ENCODE measurements at regions not wholly inside any gene's neighbourhood (a gene's known extent, or its start where the extent isn't known, plus 50 kb on each side); places are given as distances from the start of the nearest gene placed in this dataset.
A peak's percentile ranks its signal among the peaks of the same experiment; 100 is the strongest.

DNA sequence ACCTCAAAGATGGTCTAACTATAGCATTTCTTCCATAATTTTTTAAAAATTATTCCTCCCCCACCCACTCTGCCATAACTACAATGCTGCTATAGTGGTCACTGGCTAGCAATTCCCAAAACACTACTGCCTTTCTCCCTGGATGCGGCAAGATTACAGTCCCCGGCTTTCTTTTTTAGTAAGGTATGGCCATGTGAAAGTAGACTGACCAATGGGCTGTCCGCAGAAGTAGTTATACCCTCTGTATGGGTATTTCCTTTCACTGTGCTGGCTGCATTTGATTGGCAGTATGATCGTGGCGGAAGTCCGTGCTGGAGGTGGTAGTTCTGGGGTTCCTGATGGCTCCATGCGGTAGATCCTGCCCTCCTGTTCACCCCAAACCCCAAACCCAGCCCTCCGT, 166.0 kb downstream of the FBXO8 start:
- Mint-ChIP-seq H3K9me3 (no peaks in the 10 kb centered on the region), H3K36me3 (peaks cover 5% of the 10 kb centered on the region), H3K27me3 (ENCODE audit: low read depth) (peaks cover 8% of the 10 kb centered on the region), H3K4me3 (no peak overlapping the region), H3K4me1 (peaks cover 45% of the 10 kb centered on the region), H3K27ac (no peak overlapping the region)
- TF ChIP-seq, protein P1, sequence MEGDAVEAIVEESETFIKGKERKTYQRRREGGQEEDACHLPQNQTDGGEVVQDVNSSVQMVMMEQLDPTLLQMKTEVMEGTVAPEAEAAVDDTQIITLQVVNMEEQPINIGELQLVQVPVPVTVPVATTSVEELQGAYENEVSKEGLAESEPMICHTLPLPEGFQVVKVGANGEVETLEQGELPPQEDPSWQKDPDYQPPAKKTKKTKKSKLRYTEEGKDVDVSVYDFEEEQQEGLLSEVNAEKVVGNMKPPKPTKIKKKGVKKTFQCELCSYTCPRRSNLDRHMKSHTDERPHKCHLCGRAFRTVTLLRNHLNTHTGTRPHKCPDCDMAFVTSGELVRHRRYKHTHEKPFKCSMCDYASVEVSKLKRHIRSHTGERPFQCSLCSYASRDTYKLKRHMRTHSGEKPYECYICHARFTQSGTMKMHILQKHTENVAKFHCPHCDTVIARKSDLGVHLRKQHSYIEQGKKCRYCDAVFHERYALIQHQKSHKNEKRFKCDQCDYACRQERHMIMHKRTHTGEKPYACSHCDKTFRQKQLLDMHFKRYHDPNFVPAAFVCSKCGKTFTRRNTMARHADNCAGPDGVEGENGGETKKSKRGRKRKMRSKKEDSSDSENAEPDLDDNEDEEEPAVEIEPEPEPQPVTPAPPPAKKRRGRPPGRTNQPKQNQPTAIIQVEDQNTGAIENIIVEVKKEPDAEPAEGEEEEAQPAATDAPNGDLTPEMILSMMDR (IDR thresholded peaks at IDR 0.05; ENCODE audit: unreplicated experiment), result no peak
- DNase-seq (ENCODE audit: low spot score in 2 of 2, unreplicated experiment in 2 of 2), result no peak

DNA sequence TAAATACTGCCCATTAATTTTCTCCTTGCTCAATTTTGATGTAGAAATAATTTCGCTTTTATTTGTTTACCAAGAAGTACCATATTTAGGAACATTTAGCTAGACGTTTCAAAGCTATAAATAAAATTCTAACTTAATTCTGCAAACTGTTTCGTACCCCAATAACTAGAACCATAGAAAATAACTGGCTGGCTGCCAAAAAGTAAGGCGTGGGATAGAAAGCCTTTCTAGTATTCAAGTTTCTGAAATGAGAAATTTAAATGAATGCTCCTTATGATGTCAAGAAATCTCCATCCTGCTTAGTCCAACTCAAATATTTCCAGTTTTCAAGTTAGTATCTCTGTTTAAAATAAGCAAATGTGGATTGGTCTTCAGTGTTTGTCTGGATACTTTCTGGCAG, 167.4 kb downstream of the FBXO8 start:
- Mint-ChIP-seq H3K27ac (no peak overlapping the region), H3K4me1 (peaks cover 51% of the 10 kb centered on the region), H3K36me3 (peaks cover 5% of the 10 kb centered on the region), H3K4me3 (no peak overlapping the region), H3K27me3 (ENCODE audit: low read depth) (peaks cover 5% of the 10 kb centered on the region), H3K9me3 (no peaks in the 10 kb centered on the region)
- DNase-seq (ENCODE audit: low spot score in 2 of 2, unreplicated experiment in 2 of 2), result no peak
- TF ChIP-seq, protein P1 (IDR thresholded peaks at IDR 0.05; ENCODE audit: unreplicated experiment), result no peak

DNA sequence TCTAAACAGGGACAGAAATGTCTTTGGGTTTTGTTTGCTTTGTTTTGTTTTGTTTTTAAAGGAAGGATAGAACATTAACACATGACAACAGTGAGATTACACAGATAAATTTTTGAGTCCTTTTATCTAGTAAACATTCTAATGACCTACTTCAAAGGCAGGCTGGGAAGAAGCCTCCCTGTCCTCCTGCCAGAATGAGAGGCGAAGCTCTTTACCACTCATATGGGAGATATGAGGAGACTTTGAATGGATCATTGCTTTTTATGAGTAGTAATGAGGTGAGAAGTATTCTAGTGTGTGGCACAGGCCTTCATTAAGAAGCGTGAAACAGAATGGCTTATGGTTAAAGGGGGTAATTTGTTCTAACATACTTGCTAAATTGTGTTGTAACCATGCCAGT, 172.0 kb downstream of the FBXO8 start:
- Mint-ChIP-seq H3K27me3 (ENCODE audit: low read depth) (peaks cover 18% of the 10 kb centered on the region), H3K36me3 (peaks cover 5% of the 10 kb centered on the region), H3K4me1 (peaks cover 28% of the 10 kb centered on the region), H3K9me3 (no peaks in the 10 kb centered on the region), H3K4me3 (no peak overlapping the region), H3K27ac (peak overlapping the region; percentile 39)
- no peak for DNase-seq (ENCODE audit: low spot score in 2 of 2, unreplicated experiment in 2 of 2)
- TF ChIP-seq, protein P1 (IDR thresholded peaks at IDR 0.05; ENCODE audit: unreplicated experiment), result no peak

DNA sequence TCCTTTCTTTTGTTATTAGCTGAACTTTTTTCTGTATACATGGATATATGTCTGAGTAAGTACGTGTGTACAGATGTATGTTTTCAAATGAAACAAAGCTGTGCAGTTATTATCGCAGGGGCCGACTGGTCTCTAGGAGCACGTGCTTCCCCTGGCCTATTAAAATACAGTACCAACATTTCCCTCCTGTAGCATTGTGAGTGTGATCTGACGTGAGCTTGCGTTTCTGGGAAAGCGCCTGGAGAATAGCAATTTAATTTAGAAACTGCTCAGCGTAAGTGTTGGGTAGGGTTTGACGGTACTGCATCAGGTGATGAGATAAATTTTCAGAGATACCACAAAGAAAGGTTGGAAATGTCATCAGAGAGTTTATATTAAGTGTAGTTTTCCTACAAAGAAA, 173.3 kb downstream of the FBXO8 start:
- peaks cover 23% of the 10 kb centered on the region for H3K4me1 Mint-ChIP-seq
- peaks cover 5% of the 10 kb centered on the region for H3K36me3 Mint-ChIP-seq
- H3K4me3 Mint-ChIP-seq, result no peak overlapping the region
- peaks cover 21% of the 10 kb centered on the region for H3K27me3 Mint-ChIP-seq (ENCODE audit: low read depth)
- no peak overlapping the region for H3K27ac Mint-ChIP-seq
- TF ChIP-seq, protein P1 (IDR thresholded peaks at IDR 0.05; ENCODE audit: unreplicated experiment), result no peak
- no peak for DNase-seq (ENCODE audit: low spot score in 2 of 2, unreplicated experiment in 2 of 2)
- H3K9me3 Mint-ChIP-seq, result no peaks in the 10 kb centered on the region

DNA sequence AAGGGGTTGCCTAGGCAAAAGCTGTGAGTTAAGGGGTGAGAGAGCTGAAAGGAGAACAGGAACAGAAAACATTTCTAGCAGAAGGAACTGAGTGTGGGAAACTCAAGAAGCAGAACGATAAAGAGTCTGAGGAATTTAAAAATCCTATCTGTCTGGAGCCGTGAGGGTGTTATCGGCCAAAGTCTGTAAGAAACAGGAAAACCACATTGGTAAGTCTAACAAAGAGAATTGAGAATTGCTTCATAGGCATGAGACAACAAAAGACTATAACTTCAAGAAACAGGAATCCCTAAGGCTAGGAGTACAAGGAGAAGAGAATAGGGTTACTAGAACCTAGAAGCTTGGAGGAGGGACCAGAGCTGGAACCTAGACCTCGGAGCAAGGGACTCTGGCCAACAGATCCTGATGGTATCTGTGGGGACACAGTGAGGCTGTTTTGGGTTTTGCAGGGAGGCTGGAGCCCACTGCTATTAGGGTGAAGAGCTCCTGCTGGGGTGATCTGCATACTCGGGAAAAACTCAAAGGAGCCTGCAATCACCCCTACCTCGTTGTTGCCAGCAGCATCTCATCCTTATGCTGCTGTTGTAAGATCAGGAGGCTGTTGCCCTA, 175.6 kb downstream of the FBXO8 start:
- no peaks in the 10 kb centered on the region for H3K9me3 Mint-ChIP-seq
- TF ChIP-seq, protein P1 (IDR thresholded peaks at IDR 0.05; ENCODE audit: unreplicated experiment), result no peak
- H3K4me1 Mint-ChIP-seq, result peaks cover 23% of the 10 kb centered on the region
- peaks cover 28% of the 10 kb centered on the region for H3K27me3 Mint-ChIP-seq (ENCODE audit: low read depth)
- no peaks in the 10 kb centered on the region for H3K36me3 Mint-ChIP-seq
- DNase-seq (ENCODE audit: low spot score in 2 of 2, unreplicated experiment in 2 of 2), result no peak
- H3K4me3 Mint-ChIP-seq, result no peak overlapping the region
- H3K27ac Mint-ChIP-seq, result no peak overlapping the region

DNA sequence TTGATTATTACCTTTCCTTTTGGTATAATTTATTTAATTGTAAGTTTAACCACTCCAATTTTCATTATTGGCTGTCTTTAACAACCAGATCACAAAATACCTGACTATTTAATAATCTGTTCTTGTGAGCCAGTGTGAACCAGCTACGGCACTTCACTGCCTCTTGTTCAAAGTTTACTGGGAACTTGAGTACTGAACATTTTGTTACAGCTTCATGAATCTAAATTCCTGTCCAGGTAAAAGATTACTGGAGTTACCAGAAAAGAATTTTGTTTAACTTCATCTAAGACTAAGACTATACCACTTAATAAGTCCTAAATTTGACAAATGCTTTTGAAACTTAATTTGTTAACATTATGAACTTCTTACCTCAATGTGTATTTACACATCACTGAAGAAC, 178.3 kb downstream of the FBXO8 start:
- Mint-ChIP-seq H3K27me3 (ENCODE audit: low read depth) (peaks cover 28% of the 10 kb centered on the region), H3K27ac (no peak overlapping the region), H3K4me3 (no peak overlapping the region), H3K36me3 (no peaks in the 10 kb centered on the region), H3K4me1 (peaks cover 11% of the 10 kb centered on the region), H3K9me3 (no peaks in the 10 kb centered on the region)
- no peak for DNase-seq (ENCODE audit: low spot score in 2 of 2, unreplicated experiment in 2 of 2)
- TF ChIP-seq, protein P1 (IDR thresholded peaks at IDR 0.05; ENCODE audit: unreplicated experiment), result no peak

All from mesothelial cell of epicardium (in vitro differentiated cells).